ENCODE measurements at regions not wholly inside any gene's neighbourhood (a gene's known extent, or its start where the extent isn't known, plus 50 kb on each side); places are given as distances from the start of the nearest gene placed in this dataset.

DNA sequence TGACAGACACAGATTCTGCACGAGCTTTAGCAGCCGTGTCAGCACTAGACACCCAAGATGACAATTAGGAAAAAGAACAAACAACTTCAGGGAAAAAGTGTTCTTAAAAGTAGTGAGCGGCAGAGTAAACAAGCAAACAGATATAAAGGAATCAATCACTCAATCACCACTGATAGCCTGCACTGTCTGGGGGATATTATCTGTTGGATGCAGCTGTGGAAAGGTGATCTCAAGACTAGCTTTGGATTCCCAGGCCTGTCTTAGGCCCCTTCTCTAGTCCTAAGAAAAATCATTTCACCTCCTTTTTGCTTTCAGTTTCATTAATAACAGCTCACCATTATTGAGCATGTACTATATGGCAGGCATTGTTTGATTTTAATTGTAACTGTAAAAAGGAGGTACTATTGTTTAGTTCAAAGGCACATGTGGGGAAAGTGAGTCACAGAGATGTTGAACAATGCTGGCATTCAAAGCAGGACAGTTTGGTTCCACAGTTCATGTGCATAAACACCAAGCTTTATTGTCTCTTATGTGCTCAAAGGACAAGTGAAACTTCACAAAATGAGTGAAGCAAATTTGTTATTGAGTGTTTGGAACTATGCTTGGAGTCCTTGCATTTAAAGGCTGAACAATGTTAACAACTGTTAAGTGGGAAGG, 147.3 kb upstream of the TCF4 start:
- TF ChIP-seq, protein P1, sequence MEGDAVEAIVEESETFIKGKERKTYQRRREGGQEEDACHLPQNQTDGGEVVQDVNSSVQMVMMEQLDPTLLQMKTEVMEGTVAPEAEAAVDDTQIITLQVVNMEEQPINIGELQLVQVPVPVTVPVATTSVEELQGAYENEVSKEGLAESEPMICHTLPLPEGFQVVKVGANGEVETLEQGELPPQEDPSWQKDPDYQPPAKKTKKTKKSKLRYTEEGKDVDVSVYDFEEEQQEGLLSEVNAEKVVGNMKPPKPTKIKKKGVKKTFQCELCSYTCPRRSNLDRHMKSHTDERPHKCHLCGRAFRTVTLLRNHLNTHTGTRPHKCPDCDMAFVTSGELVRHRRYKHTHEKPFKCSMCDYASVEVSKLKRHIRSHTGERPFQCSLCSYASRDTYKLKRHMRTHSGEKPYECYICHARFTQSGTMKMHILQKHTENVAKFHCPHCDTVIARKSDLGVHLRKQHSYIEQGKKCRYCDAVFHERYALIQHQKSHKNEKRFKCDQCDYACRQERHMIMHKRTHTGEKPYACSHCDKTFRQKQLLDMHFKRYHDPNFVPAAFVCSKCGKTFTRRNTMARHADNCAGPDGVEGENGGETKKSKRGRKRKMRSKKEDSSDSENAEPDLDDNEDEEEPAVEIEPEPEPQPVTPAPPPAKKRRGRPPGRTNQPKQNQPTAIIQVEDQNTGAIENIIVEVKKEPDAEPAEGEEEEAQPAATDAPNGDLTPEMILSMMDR (IDR thresholded peaks at IDR 0.05): no peak
- no peak for TF ChIP-seq POLR2A (IDR thresholded peaks at IDR 0.05)
